ENCODE measurements at regions not wholly inside any gene's neighbourhood (a gene's known extent, or its start where the extent isn't known, plus 50 kb on each side); places are given as distances from the start of the nearest gene placed in this dataset.

DNA sequence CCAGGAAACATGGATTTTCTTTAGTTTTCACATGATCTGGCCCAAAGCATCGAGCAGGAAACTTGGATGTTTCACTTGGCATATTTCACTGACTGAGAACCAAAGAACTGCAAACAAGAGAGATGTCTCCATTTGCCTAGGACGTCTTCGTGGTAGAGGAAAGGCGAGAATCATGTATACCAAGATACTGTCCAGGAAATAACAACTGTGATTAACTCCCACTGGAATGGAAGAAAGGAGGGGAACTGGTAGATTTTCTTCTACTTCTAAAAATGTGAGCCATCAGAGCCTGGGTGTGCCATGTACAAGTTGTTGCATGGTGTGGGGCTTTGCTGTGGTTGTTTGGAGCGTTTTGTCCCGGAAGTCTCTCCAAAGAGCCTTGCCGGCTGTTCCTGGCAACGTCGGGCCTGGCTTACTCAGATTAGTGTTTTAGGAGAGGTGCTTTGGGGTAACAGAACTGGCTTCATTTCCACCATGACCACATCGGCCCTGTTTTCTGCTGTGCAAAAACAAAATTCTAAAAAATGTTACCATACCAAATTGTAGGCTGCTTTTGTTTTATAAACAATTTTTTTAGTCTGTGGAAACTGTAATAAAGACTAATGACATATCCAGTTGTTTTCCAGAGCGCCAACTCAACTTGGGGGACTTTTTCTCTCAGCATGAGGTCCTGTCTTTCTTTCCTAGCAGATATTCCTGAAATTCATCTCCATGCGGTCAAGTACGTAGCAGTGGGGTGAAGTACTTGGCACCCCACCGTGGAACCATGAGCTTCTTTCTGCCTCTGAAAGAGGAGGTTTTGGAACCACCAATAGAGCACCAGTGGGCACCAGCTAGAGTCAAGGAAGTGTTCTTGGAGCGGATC lies 118.3 kb downstream of the TM2D1 start:
- Mint-ChIP-seq H3K4me1 (ENCODE audit: low read depth) (peaks cover 47% of the 10 kb centered on the region), H3K27ac (ENCODE audit: unreplicated experiment) (peak overlapping the region; percentile 81), H3K36me3 (ENCODE audit: low read depth) (no peaks in the 10 kb centered on the region), H3K27me3 (ENCODE audit: low read depth) (no peaks in the 10 kb centered on the region), H3K4me3 (ENCODE audit: unreplicated experiment) (peak overlapping the region; percentile 13), H3K9me3 (ENCODE audit: low read depth) (peaks cover 3% of the 10 kb centered on the region)
- no peak for TF ChIP-seq CTCF (IDR thresholded peaks at IDR 0.05)
- DNase-seq (ENCODE audit: low spot score) = no peak

GRCh38 chr1:61605607-61606321 lies 119.2 kb downstream of the TM2D1 start:
- H3K27ac Mint-ChIP-seq (ENCODE audit: unreplicated experiment) = peak overlapping the region; percentile 81

DNA sequence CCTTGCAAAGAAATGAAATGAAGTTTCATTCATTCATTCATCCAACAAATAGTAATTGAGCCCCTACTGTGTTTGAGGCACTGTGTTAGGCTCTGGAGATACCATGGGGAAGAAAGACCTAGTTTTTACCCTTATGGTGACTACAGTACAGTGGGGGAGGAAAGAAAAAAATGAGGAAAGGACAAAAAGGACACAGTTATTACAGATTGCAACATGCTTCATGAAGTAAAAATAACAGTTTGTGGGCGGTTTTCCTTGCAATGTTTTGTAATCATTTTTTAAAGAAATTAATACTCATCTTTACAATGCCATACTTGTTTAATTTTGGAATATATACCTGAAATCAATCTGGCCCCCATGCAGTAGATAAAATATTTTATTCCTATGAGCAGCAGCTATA lies 120.3 kb downstream of the TM2D1 start:
- H3K4me3 Mint-ChIP-seq (ENCODE audit: unreplicated experiment) = no peak overlapping the region

More at GRCh38 chr1:61605607-61606321, 119.2 kb downstream of the TM2D1 start:
- Mint-ChIP-seq H3K4me3 (ENCODE audit: unreplicated experiment) (peak overlapping the region; percentile 13), H3K4me1 (ENCODE audit: low read depth) (peaks cover 47% of the 10 kb centered on the region), H3K27me3 (ENCODE audit: low read depth) (no peaks in the 10 kb centered on the region), H3K9me3 (ENCODE audit: low read depth) (peaks cover 3% of the 10 kb centered on the region), H3K36me3 (ENCODE audit: low read depth) (no peaks in the 10 kb centered on the region)
- TF ChIP-seq CTCF (IDR thresholded peaks at IDR 0.05) = no peak
- no peak for DNase-seq (ENCODE audit: low spot score)

GRCh38 chr1:61604261-61604660 lies 120.7 kb downstream of the TM2D1 start:
- no peak for TF ChIP-seq CTCF (IDR thresholded peaks at IDR 0.05)
- no peaks in the 10 kb centered on the region for H3K27me3 Mint-ChIP-seq (ENCODE audit: low read depth)
- peak overlapping the region; percentile 20 for H3K27ac Mint-ChIP-seq (ENCODE audit: unreplicated experiment)
- no peak overlapping the region for H3K4me3 Mint-ChIP-seq (ENCODE audit: unreplicated experiment)
- peaks cover 3% of the 10 kb centered on the region for H3K9me3 Mint-ChIP-seq (ENCODE audit: low read depth)
- no peaks in the 10 kb centered on the region for H3K36me3 Mint-ChIP-seq (ENCODE audit: low read depth)
- no peak for DNase-seq (ENCODE audit: low spot score)
- H3K4me1 Mint-ChIP-seq (ENCODE audit: low read depth) = peaks cover 47% of the 10 kb centered on the region

More for the DNA sequence above, 120.3 kb downstream of the TM2D1 start:
- no peak for DNase-seq (ENCODE audit: low spot score)
- Mint-ChIP-seq H3K36me3 (ENCODE audit: low read depth) (no peaks in the 10 kb centered on the region), H3K27ac (ENCODE audit: unreplicated experiment) (no peak overlapping the region), H3K9me3 (ENCODE audit: low read depth) (peaks cover 3% of the 10 kb centered on the region), H3K27me3 (ENCODE audit: low read depth) (no peaks in the 10 kb centered on the region), H3K4me1 (ENCODE audit: low read depth) (peaks cover 47% of the 10 kb centered on the region)
- no peak for TF ChIP-seq CTCF (IDR thresholded peaks at IDR 0.05)

GRCh38 chr1:61602663-61603062 lies 122.3 kb downstream of the TM2D1 start:
- Mint-ChIP-seq H3K9me3 (ENCODE audit: low read depth) (peaks cover 9% of the 10 kb centered on the region), H3K27ac (ENCODE audit: unreplicated experiment) (no peak overlapping the region), H3K4me1 (ENCODE audit: low read depth) (peaks cover 43% of the 10 kb centered on the region), H3K4me3 (ENCODE audit: unreplicated experiment) (no peak overlapping the region), H3K36me3 (ENCODE audit: low read depth) (peaks cover 2% of the 10 kb centered on the region), H3K27me3 (ENCODE audit: low read depth) (no peaks in the 10 kb centered on the region)
- TF ChIP-seq CTCF (IDR thresholded peaks at IDR 0.05) = no peak
- no peak for DNase-seq (ENCODE audit: low spot score)
